ENCODE measurements at regions not wholly inside any gene's neighbourhood (a gene's known extent, or its start where the extent isn't known, plus 50 kb on each side); places are given as distances from the start of the nearest gene placed in this dataset.
"Not testable (repeated sequence)": the region's sequence is repeated elsewhere in the genome, so short reads cannot be mapped to it uniquely, and the experiment has no call there.

DNA sequence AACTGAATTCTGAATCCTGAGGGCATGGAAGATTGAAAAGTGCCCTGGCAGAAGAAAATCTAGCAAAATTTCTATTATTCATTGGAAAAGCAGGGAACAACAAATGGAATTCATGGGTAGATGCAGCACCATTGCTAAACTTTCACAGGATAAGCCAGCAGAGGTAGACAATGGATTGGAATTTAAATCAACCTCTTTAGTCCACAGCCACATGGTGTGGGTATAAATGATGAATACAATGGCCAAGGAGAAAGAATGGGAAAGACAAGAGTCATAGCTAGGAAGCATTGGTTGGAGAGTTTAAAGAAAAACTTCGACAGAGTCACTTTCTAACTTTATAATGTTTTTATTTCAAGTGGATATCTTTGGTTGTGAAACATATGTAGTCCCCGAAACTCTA lies 332.8 kb upstream of the PUDP start:
- no peak overlapping the region for H3K4me3 ChIP-seq (ENCODE audit: low read depth, low read length)
- no peak for DNase-seq
- H3K36me3 ChIP-seq, result no peaks in the 10 kb centered on the region
- no peaks in the 10 kb centered on the region for H3K9me3 ChIP-seq (ENCODE audit: severe bottlenecking)
- H3K27ac ChIP-seq, result no peak overlapping the region
- no peaks in the 10 kb centered on the region for H3K27me3 ChIP-seq (ENCODE audit: insufficient read depth, low read depth, severe bottlenecking)
- TF ChIP-seq, protein P1, sequence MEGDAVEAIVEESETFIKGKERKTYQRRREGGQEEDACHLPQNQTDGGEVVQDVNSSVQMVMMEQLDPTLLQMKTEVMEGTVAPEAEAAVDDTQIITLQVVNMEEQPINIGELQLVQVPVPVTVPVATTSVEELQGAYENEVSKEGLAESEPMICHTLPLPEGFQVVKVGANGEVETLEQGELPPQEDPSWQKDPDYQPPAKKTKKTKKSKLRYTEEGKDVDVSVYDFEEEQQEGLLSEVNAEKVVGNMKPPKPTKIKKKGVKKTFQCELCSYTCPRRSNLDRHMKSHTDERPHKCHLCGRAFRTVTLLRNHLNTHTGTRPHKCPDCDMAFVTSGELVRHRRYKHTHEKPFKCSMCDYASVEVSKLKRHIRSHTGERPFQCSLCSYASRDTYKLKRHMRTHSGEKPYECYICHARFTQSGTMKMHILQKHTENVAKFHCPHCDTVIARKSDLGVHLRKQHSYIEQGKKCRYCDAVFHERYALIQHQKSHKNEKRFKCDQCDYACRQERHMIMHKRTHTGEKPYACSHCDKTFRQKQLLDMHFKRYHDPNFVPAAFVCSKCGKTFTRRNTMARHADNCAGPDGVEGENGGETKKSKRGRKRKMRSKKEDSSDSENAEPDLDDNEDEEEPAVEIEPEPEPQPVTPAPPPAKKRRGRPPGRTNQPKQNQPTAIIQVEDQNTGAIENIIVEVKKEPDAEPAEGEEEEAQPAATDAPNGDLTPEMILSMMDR (IDR thresholded peaks at IDR 0.05; ENCODE audit: low read depth, low read length), result no peak

DNA sequence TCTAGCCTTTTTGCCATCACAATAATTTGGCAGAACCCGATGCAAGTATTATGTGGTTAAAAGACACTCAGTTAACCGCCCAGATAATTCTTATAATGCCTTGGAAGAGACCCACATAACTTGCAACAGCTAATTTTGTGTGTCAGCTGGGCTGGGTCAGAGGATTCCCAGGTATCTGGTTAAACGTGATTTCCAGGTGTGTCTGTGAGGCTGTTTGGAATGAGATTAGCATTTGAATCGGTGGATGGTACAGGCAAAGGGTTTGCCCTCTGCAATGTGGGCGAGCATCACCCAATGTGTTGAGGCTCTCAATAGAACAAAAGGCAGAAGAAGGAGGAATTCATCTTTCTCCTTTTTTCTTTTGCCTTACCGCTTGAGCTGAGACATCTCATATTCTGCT lies 314.2 kb upstream of the PUDP start:
- H3K4me3 ChIP-seq (ENCODE audit: low read depth, low read length), result no peak overlapping the region
- H3K36me3 ChIP-seq, result no peaks in the 10 kb centered on the region
- no peak for DNase-seq
- TF ChIP-seq, protein P1 (IDR thresholded peaks at IDR 0.05; ENCODE audit: low read depth, low read length), result no peak
- H3K9me3 ChIP-seq (ENCODE audit: severe bottlenecking), result no peaks in the 10 kb centered on the region
- no peak overlapping the region for H3K27ac ChIP-seq
- H3K27me3 ChIP-seq (ENCODE audit: insufficient read depth, low read depth, severe bottlenecking), result no peaks in the 10 kb centered on the region

DNA sequence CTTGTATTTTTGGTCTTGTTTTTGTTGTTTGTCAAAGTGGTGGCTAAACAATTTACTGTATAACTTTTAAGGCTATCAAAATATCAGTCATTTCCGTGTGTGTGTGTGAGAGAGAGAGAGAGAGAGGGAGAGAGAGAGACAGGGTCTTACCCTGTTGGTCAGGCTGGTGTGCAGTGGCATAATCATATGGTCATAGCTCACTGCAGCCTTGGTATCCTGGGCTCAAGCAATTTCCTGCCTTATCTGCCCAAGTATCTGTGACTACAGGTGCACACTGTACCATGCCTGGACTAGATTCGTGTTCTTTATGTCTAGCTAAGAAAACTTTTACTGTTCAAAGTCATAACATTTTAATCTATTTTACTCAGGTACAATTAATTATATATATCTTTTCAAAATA lies 313.1 kb upstream of the PUDP start:
- not testable (repeated sequence) for H3K27me3 ChIP-seq (ENCODE audit: insufficient read depth, low read depth, severe bottlenecking); H3K36me3 ChIP-seq; H3K4me3 ChIP-seq (ENCODE audit: low read depth, low read length); H3K27ac ChIP-seq; H3K9me3 ChIP-seq (ENCODE audit: severe bottlenecking); DNase-seq

DNA sequence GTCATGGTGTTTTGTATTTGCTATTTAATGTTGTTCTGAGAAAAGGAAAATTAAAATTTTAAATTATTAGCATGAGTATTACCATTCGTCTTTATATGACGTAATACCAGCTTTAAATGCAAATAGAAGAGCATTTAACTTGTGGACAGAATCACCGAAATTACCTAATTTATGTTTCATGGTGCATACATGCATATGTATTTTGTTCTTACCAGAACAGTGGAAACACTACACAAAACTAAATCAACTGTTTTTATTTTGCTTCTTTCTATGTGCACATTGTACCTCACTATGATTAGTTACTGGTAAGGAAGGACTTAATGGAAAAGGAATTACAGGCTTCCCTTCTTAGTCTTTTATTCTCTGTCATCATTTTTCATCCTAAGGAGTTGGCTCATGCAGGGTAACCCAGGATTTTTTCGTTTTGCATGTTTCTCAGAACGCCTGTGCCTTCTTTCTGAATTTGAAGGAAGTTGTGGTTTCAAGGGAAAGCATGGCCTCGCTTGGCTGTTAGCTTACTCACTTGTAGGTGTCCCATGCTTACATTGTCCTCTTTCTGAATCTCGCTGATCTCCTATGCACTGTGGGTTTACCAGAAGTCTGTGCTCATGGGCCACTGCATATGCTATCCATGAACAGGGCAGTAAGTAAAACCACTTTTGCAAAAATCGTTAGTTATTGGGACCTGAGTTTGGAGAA lies 300.0 kb upstream of the PUDP start:
- Histone ChIP-seq H3K9me3 (ENCODE audit: severe bottlenecking) (no peaks in the 10 kb centered on the region), H3K27ac (no peak overlapping the region), H3K4me3 (ENCODE audit: low read depth, low read length) (no peak overlapping the region), H3K27me3 (ENCODE audit: insufficient read depth, low read depth, severe bottlenecking) (no peaks in the 10 kb centered on the region), H3K36me3 (no peaks in the 10 kb centered on the region)
- TF ChIP-seq, protein P1 (IDR thresholded peaks at IDR 0.05; ENCODE audit: low read depth, low read length), result no peak
- DNase-seq, result no peak

DNA sequence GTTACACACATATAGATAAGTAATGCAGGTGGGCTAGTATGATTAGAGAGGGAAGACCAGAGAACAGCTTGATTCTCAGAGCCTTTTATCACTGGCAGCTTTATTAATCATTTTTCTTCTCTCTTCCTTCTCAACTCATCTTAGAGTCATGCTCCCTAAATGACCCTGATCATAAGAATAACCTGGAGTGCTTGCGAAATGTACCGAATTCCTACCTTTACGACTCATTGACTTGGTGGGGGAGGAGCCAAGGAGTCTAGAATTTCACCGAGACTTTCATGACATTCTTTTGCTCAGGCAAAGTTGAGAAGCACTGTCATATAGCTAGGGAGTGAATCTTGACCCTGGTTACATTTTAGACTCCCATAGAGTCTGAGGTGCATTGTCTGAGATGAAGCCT lies 298.9 kb upstream of the PUDP start:
- DNase-seq, result no peak
- TF ChIP-seq, protein P1 (IDR thresholded peaks at IDR 0.05; ENCODE audit: low read depth, low read length), result no peak
- no peaks in the 10 kb centered on the region for H3K27me3 ChIP-seq (ENCODE audit: insufficient read depth, low read depth, severe bottlenecking)
- no peaks in the 10 kb centered on the region for H3K36me3 ChIP-seq
- no peak overlapping the region for H3K27ac ChIP-seq
- no peak overlapping the region for H3K4me3 ChIP-seq (ENCODE audit: low read depth, low read length)
- H3K9me3 ChIP-seq (ENCODE audit: severe bottlenecking), result no peaks in the 10 kb centered on the region

DNA sequence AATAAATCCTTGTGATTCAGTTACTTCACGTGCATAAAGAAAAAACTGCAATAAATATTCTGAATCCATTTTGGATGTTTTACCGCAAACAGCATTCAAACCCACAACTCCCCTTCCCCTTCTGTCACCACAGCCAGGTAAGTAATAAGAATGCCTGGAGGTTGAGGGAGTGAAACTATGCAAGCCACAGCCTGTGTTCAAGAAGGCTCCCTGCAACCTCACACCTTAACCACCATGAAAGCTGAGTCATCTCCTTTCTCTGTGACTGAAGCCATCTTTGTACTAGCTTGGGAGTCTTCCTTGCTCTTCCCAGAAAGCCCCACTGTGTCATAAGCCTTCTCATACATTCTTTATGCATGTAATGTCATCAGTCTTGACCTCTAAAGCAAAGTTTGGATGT lies 297.0 kb upstream of the PUDP start:
- no peaks in the 10 kb centered on the region for H3K9me3 ChIP-seq (ENCODE audit: severe bottlenecking)
- DNase-seq, result no peak
- no peaks in the 10 kb centered on the region for H3K36me3 ChIP-seq
- H3K4me3 ChIP-seq (ENCODE audit: low read depth, low read length), result no peak overlapping the region
- TF ChIP-seq, protein P1 (IDR thresholded peaks at IDR 0.05; ENCODE audit: low read depth, low read length), result no peak
- H3K27ac ChIP-seq, result no peak overlapping the region
- H3K27me3 ChIP-seq (ENCODE audit: insufficient read depth, low read depth, severe bottlenecking), result no peaks in the 10 kb centered on the region

Measured in WERI-Rb-1 (cell line).